Right atrium auricular region (tissue), 2 donors: ENCODE measurements at regions not wholly inside any gene's neighbourhood (a gene's known extent, or its start where the extent isn't known, plus 50 kb on each side); places are given as distances from the start of the nearest gene placed in this dataset.

ENCODE experiments used
- DNase-seq: peaks from one replicate; pipeline ENCODE4 v3.0.0-alpha.2; 2019; ENCODE audit warnings: low spot score
- H3K27ac ChIP-seq, 2 donors: fragments of 200-600 bp; sonication (generic); 1 replicate in 1 of 2; 2 replicates in 1 of 2; pipeline ENCODE4 v1.5.1; 2016 to 2019
- H3K27me3 ChIP-seq, 2 donors: fragments of 200-600 bp; sonication (generic); one replicate each; pipeline versions ENCODE4 v1.5.1 to v1.6.0; 2017 to 2019
- H3K36me3 ChIP-seq: fragments of 200-600 bp; sonication (generic); one replicate; pipeline ENCODE4 v1.5.1; 2016
- H3K4me1 ChIP-seq, 2 donors: fragments of 200-600 bp; sonication (generic); one replicate each; pipeline versions ENCODE4 v1.5.1 to v1.6.0; 2017 to 2019
- H3K4me3 ChIP-seq, 2 donors: fragments of 200-600 bp; sonication (generic); 1 replicate in 1 of 2; 2 replicates in 1 of 2; pipeline ENCODE4 v1.5.1; 2017 to 2019; ENCODE audit warnings: mild to moderate bottlenecking in 1 of 2, moderate library complexity in 1 of 2
- H3K9me3 ChIP-seq, 2 donors: fragments of 200-600 bp; sonication (generic); one replicate each; pipeline ENCODE4 v1.5.1; 2019
- CTCF ChIP-seq, 2 donors: fragments of 200-600 bp; sonication (generic); IDR thresholded peaks; one replicate each; pipeline ENCODE4 v1.5.1; 2019; ENCODE audit warnings: antibody characterized with exemption in 2 of 2

DNA sequence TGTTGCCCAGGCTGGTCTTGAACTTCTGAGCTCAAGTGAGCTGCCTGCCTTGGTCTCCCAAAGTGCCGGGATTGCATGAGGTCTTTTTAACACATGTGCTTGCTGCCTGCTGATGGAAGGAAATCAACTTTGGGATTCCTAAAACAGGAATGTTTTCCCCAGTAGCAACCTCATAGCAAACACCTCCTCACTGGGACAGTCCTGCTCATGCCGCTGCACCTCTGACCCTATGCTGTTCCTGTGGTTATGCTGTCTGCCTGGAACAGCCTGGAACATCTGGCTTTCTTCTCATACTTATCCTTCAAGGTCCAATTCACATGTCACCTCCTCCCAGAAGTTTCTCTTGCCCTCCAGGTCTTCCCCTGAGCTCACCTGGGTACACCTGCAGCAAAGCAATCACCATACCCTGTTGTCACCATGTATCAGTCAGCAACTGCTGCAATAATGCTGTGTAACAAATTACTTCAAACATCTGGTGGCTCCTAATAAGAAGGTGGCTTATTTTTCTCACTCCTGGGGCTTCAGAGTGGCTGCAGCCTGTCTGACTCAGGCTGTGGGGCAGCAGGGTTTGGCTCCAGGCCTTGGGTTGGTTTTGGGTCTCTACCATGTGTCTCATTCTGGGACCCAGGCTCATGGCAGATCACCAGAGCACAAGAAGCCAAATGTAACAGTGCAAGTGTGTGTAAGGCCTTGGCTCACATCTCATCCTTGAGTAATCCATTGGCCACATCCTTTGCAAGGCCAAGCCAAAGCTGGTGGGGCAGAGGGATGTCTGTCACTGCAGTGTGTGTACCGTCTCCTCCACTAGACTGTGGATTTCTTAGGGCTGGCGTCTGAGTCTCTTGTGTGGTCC, 59.4 kb upstream of the SORCS2 start:
- Histone ChIP-seq H3K4me3 (no peak overlapping the region), H3K36me3 (no peaks in the 10 kb centered on the region), H3K27me3 (no peaks in the 10 kb centered on the region), H3K27ac (no peak overlapping the region), H3K4me1 (peaks cover 0 to 12% of the 10 kb centered on the region in 2 donors), H3K9me3 (peaks cover 0 to 4% of the 10 kb centered on the region in 2 donors)
- TF ChIP-seq CTCF (IDR thresholded peaks at IDR 0.05), result no peak
- no peak for DNase-seq

DNA sequence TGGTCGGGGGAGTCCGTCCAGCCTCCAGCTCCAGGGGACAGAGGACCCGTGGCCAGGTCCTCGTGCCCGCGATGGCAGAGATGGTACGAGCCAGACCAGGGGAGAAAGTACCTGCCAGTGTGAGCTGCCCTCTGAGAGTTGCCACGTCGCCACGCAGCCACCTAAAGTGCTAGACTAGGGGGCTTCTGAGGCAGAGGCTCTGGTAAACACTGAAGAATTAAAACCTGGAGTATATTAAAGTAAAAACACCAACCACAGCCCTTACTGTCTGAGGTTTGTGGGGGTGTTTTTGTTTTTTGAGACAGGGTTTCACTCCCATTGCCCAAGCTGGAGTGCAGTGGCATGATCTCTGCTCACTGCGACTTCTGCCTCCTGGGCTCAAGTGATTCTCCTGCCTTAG, 60.1 kb upstream of the SORCS2 start:
- Histone ChIP-seq H3K36me3 (no peaks in the 10 kb centered on the region), H3K4me3 (no peak overlapping the region), H3K27ac (no peak overlapping the region), H3K27me3 (no peaks in the 10 kb centered on the region), H3K9me3 (peaks cover 0 to 4% of the 10 kb centered on the region in 2 donors), H3K4me1 (peaks cover 0 to 20% of the 10 kb centered on the region in 2 donors)
- no peak for DNase-seq
- TF ChIP-seq CTCF (IDR thresholded peaks at IDR 0.05), result no peak

GRCh38 chr4:7131498-7132031, 60.8 kb upstream of the SORCS2 start:
- no peak for DNase-seq
- Histone ChIP-seq H3K36me3 (no peaks in the 10 kb centered on the region), H3K27me3 (no peaks in the 10 kb centered on the region), H3K4me1 (peaks cover 0 to 20% of the 10 kb centered on the region in 2 donors), H3K27ac (no peak overlapping the region), H3K4me3 (no peak overlapping the region), H3K9me3 (peaks cover 0 to 4% of the 10 kb centered on the region in 2 donors)
- no peak for TF ChIP-seq CTCF (IDR thresholded peaks at IDR 0.05)

DNA sequence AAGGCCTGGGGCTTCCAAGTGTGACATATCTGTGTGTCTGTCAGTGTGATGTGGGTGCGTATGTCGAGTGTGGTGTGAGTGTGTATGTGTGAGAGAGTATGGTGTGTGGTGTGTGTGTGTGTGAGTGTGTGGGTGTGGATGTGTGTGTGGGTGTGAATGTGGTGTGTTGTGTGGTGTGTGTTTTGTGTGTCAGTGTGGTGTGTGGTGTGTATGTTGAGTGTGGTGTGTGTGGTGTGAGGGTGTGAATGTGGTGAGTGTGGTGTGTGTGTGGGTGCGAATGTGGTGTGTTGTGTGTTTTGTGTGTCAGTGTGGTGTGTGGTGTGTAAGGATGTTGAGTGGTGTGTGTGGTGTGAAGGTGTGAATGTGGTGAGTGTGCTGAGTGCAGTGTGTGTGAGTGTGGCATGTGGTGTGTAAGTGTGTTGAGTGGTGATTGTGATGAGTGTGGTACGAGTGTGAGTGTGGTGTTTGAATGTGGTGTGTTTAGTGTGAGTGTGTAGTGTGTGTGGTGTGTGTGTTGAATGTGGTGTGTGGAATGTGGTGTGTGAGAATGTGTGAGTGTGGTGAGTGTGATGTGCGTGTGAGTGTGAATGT, 61.6 kb upstream of the SORCS2 start:
- TF ChIP-seq CTCF (IDR thresholded peaks at IDR 0.05), result no peak
- Histone ChIP-seq H3K27ac (no peak overlapping the region), H3K4me1 (peaks cover 0 to 20% of the 10 kb centered on the region in 2 donors), H3K36me3 (no peaks in the 10 kb centered on the region), H3K27me3 (no peaks in the 10 kb centered on the region), H3K9me3 (peaks cover 0 to 4% of the 10 kb centered on the region in 2 donors), H3K4me3 (no peak overlapping the region)
- no peak for DNase-seq

- no peak for TF ChIP-seq CTCF (IDR thresholded peaks at IDR 0.05)
- Histone ChIP-seq H3K36me3 (no peaks in the 10 kb centered on the region), H3K9me3 (peaks cover 0 to 4% of the 10 kb centered on the region in 2 donors), H3K4me3 (no peak overlapping the region), H3K4me1 (peaks cover 0 to 15% of the 10 kb centered on the region in 2 donors), H3K27me3 (no peaks in the 10 kb centered on the region), H3K27ac (no peak overlapping the region)
- no peak for DNase-seq
Measured at GRCh38 chr4:7129871-7130620, 62.2 kb upstream of the GRPEL1 start.
